DMS 273 (cell line): ENCODE measurements at regions not wholly inside any gene's neighbourhood (a gene's known extent, or its start where the extent isn't known, plus 50 kb on each side); places are given as distances from the start of the nearest gene placed in this dataset.
"Not testable (repeated sequence)": the region's sequence is repeated elsewhere in the genome, so short reads cannot be mapped to it uniquely, and the experiment has no call there.

Experiments used
- DNase-seq: peaks from one replicate; lab custom pipeline; 2025; ENCODE audit not compliant: unreplicated experiment; lab: John Stamatoyannopoulos, UW

DNA sequence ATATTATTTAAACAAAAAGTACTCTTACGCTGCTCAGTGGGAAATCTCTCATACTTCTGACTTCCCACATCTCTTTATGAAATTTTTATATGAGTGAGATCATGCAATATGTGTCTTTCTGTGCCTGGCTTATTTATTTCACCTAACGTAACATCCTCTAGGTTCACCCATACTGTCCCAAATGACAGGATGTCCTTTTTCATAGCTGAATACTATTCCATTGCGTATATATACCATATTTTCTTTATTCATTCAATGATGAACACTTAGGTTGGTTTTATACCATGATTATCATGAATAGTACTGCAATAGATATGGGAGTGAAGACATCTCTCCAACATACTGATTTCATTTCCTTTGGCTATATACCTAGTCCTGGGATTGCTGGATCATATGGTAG is 57.8 kb upstream of the TPP2 start:
- no peak for DNase-seq

- no peak for DNase-seq
These were observed 59.9 kb upstream of the TPP2 start for GRCh38 chr13:102536695-102537485.

DNA sequence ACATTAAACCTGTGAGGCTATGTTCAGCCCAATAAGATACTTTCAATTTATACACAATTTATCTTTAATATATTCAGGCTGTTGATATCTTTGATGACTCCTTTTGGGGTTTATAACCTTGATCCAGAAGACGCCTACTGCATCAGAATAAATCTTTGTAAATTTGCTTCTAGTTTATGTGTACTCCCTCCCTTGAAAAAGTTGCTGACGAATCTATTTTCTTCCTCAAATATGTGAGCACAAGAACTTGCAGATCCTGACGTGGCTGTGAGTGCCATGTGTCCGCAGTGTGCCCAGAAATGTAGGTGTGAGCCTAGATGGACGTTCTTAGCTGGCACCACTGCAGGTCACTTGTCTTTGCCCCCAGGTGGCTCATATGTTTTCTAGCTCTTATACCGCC is 60.6 kb upstream of the TPP2 start:
- DNase-seq: no peak

- no peak for DNase-seq
These were observed 66.0 kb upstream of the TPP2 start for GRCh38 chr13:102530751-102531150.

GRCh38 chr13:102522251-102522650 is 74.5 kb upstream of the TPP2 start:
- not testable (repeated sequence) for DNase-seq

DNA sequence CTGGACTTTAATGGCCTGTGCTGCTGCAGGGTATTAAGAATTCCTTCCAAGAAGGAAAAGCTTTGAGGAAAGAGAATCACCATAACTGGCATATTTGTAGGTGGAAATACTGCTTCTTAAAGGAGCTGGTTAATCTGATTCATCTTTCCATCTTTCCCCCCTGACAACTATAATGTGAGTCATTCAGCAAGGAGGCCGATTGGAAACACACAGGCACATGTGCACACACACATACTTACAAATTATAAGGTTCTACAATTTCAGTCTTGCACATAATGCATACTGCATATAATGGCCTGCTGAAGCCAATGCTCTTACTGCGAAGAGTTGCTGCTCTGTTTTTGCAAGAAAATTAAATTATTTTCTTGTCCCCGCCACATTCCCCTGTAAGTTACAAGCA is 78.8 kb upstream of the TPP2 start:
- no peak for DNase-seq

DNA sequence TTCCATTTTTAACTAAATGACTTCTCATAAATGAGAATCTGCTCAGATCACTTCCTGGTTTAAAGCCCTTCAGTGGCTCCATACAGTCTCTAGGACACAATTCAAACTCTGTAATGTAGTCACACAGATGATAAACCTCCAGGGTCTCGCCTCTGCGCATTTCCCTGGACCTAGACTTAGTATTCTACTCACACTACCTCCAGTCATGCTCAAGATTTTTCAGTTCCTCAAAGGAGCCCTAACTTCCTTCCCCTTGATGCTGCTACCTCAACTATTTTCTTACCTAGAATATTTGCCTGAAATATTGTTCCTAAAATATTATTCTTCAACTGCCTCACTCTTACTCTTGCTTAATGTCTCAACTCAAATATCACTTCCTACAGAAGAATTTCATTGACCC is 86.7 kb upstream of the TPP2 start:
- DNase-seq: no peak

DNA sequence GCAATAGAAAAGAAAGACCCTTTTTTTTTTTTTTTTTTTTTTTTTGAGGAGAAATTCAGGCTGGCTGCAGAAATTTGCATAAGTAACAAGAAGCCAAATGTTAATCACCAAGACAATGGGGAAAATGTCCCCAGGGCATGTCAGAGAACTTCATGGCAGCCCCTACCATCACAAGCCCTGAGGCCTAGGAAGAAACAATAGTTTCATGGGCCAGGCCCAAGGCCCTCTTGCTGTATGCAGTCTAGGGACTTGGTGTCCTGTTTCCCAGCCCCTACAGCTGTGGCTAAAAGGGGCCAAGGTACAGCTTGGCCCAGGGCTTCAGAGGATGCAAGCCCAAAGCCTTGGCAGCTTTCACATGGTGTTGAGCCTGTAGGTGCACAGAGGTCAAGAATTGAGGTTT is 88.4 kb upstream of the TPP2 start:
- DNase-seq: no peak

GRCh38 chr13:102504002-102504401 is 92.8 kb upstream of the TPP2 start:
- no peak for DNase-seq

DNA sequence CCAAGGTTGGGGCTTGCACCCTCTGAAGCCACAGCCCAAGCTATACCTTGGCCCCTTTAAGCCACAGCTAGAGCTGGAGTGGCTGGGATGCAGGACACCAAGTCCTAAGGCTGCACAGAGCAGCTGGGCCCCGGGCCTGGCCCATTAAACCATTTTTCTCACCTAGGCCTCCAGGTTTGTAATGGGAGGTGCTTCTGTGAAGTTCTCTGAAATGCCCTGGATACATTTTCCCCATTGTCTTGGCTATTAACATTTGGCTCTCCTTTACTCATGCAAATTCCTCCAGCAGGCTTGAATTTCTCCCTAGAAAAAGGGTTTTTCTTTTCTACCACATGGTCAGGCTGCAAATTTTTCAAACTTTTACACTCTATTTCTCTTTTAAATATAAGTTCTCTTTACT is 93.8 kb upstream of the FGF14 start:
- no peak for DNase-seq

- DNase-seq: peak; percentile 3
These were observed 85.5 kb upstream of the FGF14 start for GRCh38 chr13:102487330-102487729.

DNA sequence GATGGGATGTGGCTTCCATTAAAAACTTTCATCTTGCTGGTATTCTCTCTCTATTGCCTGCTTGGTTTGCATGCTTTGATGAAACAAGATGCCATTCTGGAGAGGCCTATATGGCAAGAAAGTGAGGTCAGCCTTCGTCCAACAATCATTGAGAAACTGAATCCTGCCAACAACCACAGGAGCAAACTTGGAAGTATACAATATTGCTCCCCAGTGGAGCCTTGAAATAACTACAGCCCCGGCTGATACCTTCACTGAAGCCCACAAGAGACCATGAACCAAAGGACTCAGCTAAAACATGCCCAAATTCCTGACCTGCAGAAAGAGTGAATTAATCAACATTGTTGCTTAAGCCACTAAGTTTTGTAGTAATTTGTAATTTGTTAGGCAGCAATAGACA is 82.5 kb upstream of the FGF14 start:
- DNase-seq: peak; percentile 29

DNA sequence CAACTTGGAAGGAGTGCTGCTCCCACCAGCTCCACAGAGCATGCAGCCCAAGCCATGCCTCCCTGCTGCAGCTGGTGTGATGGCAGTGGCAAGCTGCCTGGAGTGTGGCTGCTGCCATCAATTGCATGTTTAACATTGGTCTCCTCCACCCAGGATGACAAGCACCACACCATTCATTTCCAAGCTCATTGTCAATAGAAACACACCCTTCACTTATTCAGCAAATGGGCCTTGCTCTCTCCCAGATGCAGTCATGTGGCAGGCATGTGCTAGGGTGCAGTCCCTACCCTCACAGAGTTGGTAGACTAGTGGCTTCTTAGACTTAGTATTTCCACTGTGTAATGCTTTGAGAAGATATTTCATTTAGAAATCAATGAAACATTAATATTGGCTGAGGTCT is 70.8 kb upstream of the FGF14 start:
- DNase-seq: no peak

- DNase-seq: no peak
These were observed 68.6 kb upstream of the FGF14 start for GRCh38 chr13:102470283-102470917.

- DNase-seq: no peak
These were observed 64.9 kb upstream of the FGF14 start for GRCh38 chr13:102466610-102467190.

DNA sequence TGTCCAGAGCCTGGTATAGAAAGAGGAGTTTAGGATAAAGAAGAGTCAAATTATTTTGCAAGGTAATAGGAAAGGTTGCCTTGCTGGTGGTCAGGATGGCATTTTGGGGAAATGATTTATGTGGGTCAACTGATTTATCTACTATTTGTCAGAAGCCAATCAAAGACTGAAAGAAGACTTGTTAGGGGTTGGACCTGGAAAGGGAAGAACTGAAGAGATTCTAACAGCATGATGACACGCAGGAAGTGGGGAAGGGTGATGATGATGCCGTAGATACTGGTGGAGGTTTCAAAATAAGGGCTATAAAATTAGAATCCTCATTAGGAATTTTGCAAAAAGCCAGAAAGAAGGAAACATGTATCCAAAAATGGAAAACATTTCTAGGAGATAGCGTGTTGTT is 60.7 kb upstream of the FGF14 start:
- DNase-seq: no peak

DNA sequence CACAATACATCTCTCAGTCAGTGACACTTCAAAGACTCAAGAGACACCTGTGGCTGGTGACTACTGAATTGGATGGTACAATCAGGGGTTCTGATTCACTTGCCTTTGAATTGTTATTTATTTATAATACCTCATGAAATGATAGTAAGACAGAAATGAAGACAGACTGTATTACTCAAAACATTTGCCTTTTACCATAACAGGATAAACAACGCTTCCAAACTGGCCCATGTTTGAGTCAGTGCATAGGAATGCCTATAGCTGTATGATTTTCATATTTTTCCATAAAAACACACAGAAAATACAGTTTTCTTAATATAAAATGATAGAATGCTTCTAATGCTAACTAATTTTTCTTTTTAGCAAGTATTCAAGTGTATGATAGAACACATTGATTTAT is 59.5 kb upstream of the FGF14 start:
- no peak for DNase-seq

- peak; percentile 6 for DNase-seq
These were observed 59.0 kb upstream of the FGF14 start for GRCh38 chr13:102460806-102461205.

GRCh38 chr13:102452836-102453235 is 51.0 kb upstream of the FGF14 start:
- no peak for DNase-seq
